ENCODE measurements at regions not wholly inside any gene's neighbourhood (a gene's known extent, or its start where the extent isn't known, plus 50 kb on each side); places are given as distances from the start of the nearest gene placed in this dataset.
"Not testable (repeated sequence)": the region's sequence is repeated elsewhere in the genome, so short reads cannot be mapped to it uniquely, and the experiment has no call there.

DNA sequence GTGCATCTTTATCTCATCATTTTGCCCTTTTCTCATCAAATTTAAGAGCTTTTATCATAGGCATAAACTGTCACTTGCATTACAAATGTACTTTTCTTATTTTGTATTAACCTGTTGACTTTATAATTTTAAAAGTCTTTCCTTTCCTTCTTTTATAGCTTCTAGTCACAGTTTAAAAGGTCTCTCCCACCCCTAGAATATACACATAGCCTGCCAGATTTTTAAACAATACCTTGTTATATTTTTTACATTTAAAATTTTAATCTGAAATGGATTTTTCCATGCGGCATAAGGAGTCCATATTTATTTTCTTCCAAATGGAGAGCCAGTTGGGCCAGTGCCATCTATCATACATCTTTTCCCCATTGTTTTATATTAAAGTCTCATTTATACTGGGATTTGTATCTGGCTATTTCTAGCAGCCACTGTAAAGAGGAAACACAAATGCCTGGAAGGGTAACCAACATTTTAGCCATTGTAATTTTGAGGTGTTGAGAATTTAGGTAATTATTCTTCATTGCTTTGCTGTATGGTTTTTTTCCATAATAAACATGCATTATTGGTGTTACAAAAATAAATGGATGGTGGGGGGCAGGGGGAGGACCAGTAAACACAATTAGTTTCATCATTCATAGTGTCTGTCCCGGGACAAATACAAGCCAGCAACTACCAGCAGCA lies 92.8 kb downstream of the CCDC71L start:
- TF ChIP-seq CTCF (IDR thresholded peaks at IDR 0.05; ENCODE audit: insufficient read depth, low read depth, low read length), result no peak
- DNase-seq (ENCODE audit: low read depth), result no peak

DNA sequence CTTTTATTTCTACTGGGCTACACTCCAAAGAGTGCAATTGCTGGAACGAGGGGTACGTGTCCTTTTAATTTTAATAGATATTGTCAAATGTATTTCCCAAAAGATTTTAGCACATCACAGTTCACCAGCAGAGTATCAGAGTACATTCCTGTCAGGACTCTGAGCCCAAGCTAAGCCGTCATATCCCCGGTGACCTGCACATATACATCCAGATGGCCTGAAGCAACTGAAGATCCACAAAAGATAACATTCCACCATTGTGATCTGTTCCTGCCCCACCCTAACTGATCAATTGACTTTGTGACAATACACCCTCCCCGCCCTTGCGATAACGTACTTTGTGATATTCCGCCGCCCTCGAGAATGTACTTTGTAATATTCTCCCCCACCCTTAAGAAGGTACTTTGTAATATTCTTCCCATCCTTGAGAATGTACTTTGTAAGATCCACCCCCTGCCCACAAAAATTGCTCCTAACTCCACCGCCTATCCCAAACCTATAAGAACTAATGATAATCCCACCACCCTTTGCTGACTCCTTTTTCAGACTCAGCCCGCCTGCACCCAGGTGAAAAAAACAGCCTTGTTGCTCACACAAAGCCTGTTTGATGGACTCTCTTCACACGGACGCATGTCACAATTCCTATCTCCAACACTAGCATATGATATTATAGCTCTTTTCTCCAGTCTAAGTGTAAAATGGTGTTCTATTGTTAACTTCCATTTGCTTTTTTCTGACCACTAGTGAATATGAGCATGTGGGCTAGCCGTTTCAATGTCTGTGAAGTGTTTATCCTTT lies 93.6 kb downstream of the CCDC71L start:
- not testable (repeated sequence) for DNase-seq (ENCODE audit: low read depth); H3K4me3 ChIP-seq (ENCODE audit: low read depth, low read length)

More for the DNA sequence above, 92.8 kb downstream of the CCDC71L start:
- H3K4me3 ChIP-seq (ENCODE audit: low read depth, low read length), result no peak overlapping the region

GRCh38 chr7:106566672-106567071 lies 94.3 kb downstream of the CCDC71L start:
- peak; percentile 37 for DNase-seq (ENCODE audit: low read depth)
- no peak for TF ChIP-seq CTCF (IDR thresholded peaks at IDR 0.05; ENCODE audit: insufficient read depth, low read depth, low read length)
- no peak overlapping the region for H3K4me3 ChIP-seq (ENCODE audit: low read depth, low read length)

GRCh38 chr7:106566196-106566595 lies 94.8 kb downstream of the CCDC71L start:
- TF ChIP-seq CTCF (IDR thresholded peaks at IDR 0.05; ENCODE audit: insufficient read depth, low read depth, low read length), result no peak
- H3K4me3 ChIP-seq (ENCODE audit: low read depth, low read length), result no peak overlapping the region
- no peak for DNase-seq (ENCODE audit: low read depth)

- no peak overlapping the region for H3K4me3 ChIP-seq (ENCODE audit: low read depth, low read length)
- no peak for TF ChIP-seq CTCF (IDR thresholded peaks at IDR 0.05; ENCODE audit: insufficient read depth, low read depth, low read length)
- no peak for DNase-seq (ENCODE audit: low read depth)
These were observed 95.5 kb downstream of the CCDC71L start for GRCh38 chr7:106565428-106565827.

GRCh38 chr7:106563466-106564150 lies 97.3 kb downstream of the CCDC71L start:
- H3K4me3 ChIP-seq (ENCODE audit: low read depth, low read length), result no peak overlapping the region
- no peak for TF ChIP-seq CTCF (IDR thresholded peaks at IDR 0.05; ENCODE audit: insufficient read depth, low read depth, low read length)
- peak; percentile 55 for DNase-seq (ENCODE audit: low read depth)

Measured in fibroblast of villous mesenchyme (primary cell).